Fibroblast of pulmonary artery (primary cell): ENCODE measurements at regions not wholly inside any gene's neighbourhood (a gene's known extent, or its start where the extent isn't known, plus 50 kb on each side); places are given as distances from the start of the nearest gene placed in this dataset.

Source experiments
- DNase-seq: peaks from one replicate; pipeline ENCODE4 v3.0.0-alpha.2; 2010; ENCODE audit warnings: low read depth
- H3K4me3 ChIP-seq: replicated peaks from 2 replicates; pipeline ENCODE4 v1.5.1; 2011; ENCODE audit warnings: low read depth, mild to moderate bottlenecking, control low read depth, low read length, moderate library complexity
- TF ChIP-seq, protein P1 (sequence below): IDR thresholded peaks from 2 replicates; pipeline ENCODE4 v1.5.1; 2011; ENCODE audit warnings: mild to moderate bottlenecking, control low read depth, low read length, inconsistent platforms; ENCODE audit errors: missing control alignments

DNA sequence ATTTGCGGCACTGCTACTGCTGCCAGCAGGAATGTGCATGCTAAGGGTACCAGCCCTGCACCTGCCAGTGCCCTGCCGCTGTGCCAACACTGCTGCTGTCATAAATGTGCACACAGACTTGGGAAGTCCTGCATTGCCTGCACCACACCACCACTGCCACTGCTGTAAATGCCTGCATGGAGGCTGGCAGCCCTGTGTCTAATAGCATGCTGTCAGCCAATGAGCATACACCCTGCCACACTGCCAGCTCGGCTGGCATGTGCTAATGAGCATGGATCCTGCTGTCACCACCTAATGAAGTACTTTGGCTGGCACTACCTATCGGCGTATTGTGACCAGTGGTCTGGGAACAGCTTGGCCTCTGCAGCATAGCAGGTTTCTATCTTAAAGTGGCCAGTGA is 981.8 kb upstream of the GBE1 start:
- DNase-seq = no peak
- no peak overlapping the region for H3K4me3 ChIP-seq
- TF ChIP-seq, protein P1, sequence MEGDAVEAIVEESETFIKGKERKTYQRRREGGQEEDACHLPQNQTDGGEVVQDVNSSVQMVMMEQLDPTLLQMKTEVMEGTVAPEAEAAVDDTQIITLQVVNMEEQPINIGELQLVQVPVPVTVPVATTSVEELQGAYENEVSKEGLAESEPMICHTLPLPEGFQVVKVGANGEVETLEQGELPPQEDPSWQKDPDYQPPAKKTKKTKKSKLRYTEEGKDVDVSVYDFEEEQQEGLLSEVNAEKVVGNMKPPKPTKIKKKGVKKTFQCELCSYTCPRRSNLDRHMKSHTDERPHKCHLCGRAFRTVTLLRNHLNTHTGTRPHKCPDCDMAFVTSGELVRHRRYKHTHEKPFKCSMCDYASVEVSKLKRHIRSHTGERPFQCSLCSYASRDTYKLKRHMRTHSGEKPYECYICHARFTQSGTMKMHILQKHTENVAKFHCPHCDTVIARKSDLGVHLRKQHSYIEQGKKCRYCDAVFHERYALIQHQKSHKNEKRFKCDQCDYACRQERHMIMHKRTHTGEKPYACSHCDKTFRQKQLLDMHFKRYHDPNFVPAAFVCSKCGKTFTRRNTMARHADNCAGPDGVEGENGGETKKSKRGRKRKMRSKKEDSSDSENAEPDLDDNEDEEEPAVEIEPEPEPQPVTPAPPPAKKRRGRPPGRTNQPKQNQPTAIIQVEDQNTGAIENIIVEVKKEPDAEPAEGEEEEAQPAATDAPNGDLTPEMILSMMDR = no peak

DNA sequence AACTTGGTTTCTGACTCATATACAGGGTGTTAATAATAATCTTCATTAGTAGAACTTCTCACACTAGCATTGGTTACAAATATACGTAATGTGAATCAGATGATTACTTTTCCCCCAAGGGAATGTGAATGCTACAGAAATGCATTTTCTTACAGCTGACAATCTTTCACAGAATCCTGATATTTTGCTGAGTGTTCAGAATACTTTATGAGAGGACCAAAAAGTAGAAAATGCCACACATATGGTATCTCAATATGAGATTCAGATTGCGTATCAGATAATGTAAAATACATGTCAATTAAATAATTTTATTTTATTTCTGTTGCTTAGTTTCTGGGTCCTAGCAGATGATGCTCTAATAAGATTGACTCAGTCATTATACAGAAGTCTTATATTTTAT is 979.9 kb upstream of the GBE1 start:
- H3K4me3 ChIP-seq = no peak overlapping the region
- TF ChIP-seq, protein P1 = no peak
- DNase-seq = no peak

DNA sequence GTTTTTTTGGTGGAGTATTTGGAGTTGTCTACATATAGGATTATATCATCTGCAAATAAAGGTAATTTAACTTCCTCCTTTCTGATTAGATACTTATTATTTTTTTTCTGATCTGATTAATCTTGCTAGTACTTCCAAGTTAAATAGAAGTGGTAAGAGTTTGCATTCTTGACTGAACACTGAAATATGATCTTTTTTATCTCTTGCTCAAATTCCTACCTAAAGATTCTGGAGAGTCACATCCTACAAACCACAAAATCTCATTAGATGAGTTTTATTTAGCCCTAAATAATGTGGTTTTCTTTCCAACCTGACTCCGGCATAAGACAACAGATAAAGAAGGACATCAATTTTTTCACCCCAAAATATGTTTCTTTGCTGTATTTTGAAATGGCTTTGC is 977.9 kb upstream of the GBE1 start:
- no peak overlapping the region for H3K4me3 ChIP-seq
- TF ChIP-seq, protein P1 = no peak
- no peak for DNase-seq

DNA sequence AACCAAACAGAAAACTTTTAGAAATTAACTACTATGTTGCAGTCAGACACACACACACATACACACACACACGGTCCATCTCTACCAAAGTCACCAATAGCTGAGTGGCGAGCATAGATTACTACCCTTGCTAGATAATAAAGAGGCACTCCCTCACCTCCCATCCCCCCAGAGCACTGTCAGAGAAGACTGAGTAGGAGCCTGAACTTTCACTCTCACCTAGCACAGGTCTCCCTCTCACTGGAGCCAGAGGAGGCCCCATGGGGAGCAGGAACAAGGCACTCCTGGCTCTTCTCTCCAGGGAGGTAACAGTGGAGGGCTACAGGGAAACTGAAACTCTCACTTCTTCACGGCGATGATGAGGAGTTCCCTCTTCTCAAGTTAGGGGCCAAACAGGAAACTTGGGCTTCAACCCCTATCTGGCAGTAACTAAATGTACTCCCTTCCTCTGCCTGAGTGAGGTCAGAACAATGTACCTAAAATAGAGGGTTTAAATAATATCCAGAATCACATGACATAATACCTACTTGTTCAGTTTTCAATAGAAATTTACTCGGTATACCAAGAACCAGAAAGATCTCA is 975.3 kb upstream of the GBE1 start:
- no peak for DNase-seq
- TF ChIP-seq, protein P1 = no peak
- H3K4me3 ChIP-seq = no peak overlapping the region

DNA sequence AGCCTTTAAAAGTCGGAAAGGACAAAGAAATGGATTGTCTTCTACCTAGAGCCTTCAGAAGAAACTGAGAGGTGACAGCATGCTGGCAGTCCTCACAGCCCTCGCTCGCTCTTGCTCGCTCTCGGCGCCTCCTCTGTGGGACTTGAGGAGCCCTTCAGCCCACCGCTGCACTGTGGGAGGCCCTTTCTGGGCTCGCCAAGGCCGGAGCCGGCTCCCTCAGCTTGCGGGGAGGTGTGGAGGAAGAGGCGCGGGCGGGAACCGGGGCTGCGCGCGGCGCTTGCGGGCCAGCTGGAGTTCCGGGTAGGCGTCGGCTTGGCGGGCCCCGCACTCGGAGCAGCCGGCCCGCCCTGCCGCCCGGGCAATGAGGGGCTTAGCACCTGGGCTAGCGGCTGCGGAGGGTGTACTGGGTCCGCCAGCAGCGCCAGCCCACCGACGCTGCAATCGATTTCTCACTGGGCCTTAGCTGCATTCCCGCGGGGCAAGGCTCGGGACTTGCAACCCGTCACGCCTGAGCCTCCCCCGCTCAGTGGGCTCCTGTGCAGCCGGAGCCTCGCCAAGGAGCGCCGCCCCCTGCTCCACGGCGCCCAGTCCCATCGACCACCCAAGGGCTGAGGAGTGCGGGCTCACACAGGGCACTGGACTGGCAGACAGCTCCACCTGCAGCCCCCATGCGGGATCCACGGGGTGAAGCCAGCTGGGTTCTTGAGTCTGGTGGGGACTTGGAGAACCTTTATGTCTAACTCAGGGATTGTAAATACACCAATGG is 953.8 kb upstream of the GBE1 start:
- H3K4me3 ChIP-seq = no peak overlapping the region
- TF ChIP-seq, protein P1 = no peak
- no peak for DNase-seq

DNA sequence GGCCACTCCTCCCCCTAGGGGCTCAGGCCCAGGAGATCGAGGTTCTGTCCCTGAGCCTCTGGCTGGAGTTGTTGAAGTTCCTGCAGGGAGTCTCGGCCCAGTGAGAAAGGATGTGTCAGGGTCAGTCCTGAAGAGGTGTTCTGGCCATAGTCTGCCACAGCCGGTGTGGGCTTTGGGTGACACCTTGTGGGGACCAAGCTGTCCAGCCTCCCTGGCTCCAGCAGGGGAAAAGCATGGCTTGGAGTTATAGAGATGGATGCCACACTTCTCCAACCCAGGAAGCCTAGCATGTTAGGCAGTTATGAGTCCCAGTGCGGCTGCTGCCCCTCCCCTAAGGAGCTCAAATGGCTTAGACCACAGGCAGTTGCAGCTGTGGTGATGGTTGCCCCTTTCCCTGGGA is 945.6 kb upstream of the GBE1 start:
- H3K4me3 ChIP-seq = no peak overlapping the region
- no peak for DNase-seq
- TF ChIP-seq, protein P1 = no peak

DNA sequence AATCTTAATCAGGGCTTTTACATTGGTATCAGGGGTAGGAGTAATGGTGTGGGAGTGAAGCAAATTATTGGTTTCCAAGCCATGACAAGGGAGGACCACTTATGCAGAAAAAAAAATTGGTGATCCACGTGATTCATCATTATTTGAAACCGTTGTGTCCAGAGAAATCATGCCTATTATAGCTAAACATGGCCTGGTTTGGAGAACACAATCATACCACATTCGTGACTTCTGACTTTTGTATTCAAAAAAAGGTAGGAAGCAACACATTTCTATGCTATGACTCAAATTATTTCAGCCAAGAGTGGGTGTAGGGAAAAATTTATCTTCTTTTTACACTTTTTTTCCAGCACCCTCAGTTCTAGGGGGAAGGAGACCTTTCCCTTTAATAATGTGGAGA is 924.3 kb upstream of the GBE1 start:
- no peak for DNase-seq
- TF ChIP-seq, protein P1 = no peak
- no peak overlapping the region for H3K4me3 ChIP-seq
